ENCODE measurements at regions not wholly inside any gene's neighbourhood (a gene's known extent, or its start where the extent isn't known, plus 50 kb on each side); places are given as distances from the start of the nearest gene placed in this dataset.

GRCh38 chr2:186189816-186190215 lies 296.2 kb upstream of the ZC3H15 start:
- no peak for DNase-seq

GRCh38 chr2:186195696-186196095 lies 290.4 kb upstream of the ZC3H15 start:
- no peak for DNase-seq

GRCh38 chr2:186197955-186198354 lies 288.1 kb upstream of the ZC3H15 start:
- DNase-seq, result no peak

- no peak for DNase-seq
Measured at GRCh38 chr2:186199029-186199428, 287.0 kb upstream of the ZC3H15 start.

GRCh38 chr2:186201371-186201770 lies 284.7 kb upstream of the ZC3H15 start:
- DNase-seq, result no peak

GRCh38 chr2:186205254-186205911 lies 280.7 kb upstream of the ZC3H15 start:
- peak; percentile 27 for DNase-seq

- DNase-seq, result no peak
Measured at GRCh38 chr2:186209532-186209931, 276.5 kb upstream of the ZC3H15 start.

- no peak for DNase-seq
Measured at GRCh38 chr2:186220409-186220808, 265.7 kb upstream of the ZC3H15 start.

- no peak for DNase-seq
Measured at GRCh38 chr2:186229265-186229664, 256.8 kb upstream of the ZC3H15 start.

GRCh38 chr2:186241874-186242273 lies 244.2 kb upstream of the ZC3H15 start:
- no peak for DNase-seq

GRCh38 chr2:186254759-186255158 lies 231.3 kb upstream of the ZC3H15 start:
- DNase-seq, result no peak

GRCh38 chr2:186255823-186256222 lies 230.2 kb upstream of the ZC3H15 start:
- no peak for DNase-seq

GRCh38 chr2:186256540-186256939 lies 229.5 kb upstream of the ZC3H15 start:
- no peak for DNase-seq

- no peak for DNase-seq
Measured at GRCh38 chr2:186263673-186264250, 222.3 kb upstream of the ZC3H15 start.

GRCh38 chr2:186269536-186269935 lies 216.5 kb upstream of the ZC3H15 start:
- DNase-seq, result no peak

- no peak for DNase-seq
Measured at GRCh38 chr2:186273953-186274352, 212.1 kb upstream of the ZC3H15 start.

- no peak for DNase-seq
Measured at GRCh38 chr2:186274936-186275575, 211.0 kb upstream of the ZC3H15 start.

- DNase-seq, result no peak
Measured at GRCh38 chr2:186276909-186277308, 209.2 kb upstream of the ZC3H15 start.

GRCh38 chr2:186281726-186282125 lies 204.3 kb upstream of the ZC3H15 start:
- no peak for DNase-seq

GRCh38 chr2:186294248-186294888 lies 191.7 kb upstream of the ZC3H15 start:
- no peak for DNase-seq

- DNase-seq, result no peak
Measured at GRCh38 chr2:186299610-186300009, 186.4 kb upstream of the ZC3H15 start.

GRCh38 chr2:186302263-186302662 lies 183.8 kb upstream of the ZC3H15 start:
- no peak for DNase-seq

- no peak for DNase-seq
Measured at GRCh38 chr2:186303091-186303490, 183.0 kb upstream of the ZC3H15 start.

GRCh38 chr2:186304064-186304463 lies 182.0 kb upstream of the ZC3H15 start:
- DNase-seq, result no peak

Data from femur (tissue), 1 donor.